ENCODE measurements at regions not wholly inside any gene's neighbourhood (a gene's known extent, or its start where the extent isn't known, plus 50 kb on each side); places are given as distances from the start of the nearest gene placed in this dataset.

DNA sequence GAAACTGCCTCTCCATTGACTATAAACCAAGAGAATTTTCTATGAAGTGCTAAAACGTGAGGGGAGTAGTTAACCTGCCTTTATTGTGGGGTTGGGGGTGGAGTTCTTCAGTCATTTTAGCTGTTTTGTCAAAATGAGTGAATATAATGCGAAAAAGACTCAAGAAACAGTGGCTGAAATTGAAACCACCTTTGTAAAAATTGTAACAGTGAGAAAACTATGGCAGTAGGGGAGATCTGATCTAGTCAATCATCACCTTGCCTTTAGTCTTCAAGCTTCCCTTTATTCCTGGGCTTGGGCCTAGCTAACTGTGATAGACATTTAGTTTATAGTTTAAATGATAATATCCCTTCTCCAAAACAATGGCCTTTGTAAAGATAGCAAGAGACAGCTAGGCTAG, 1927.3 kb downstream of the STIM2 start:
- Histone ChIP-seq H3K27me3 (ENCODE audit: control insufficient read depth, insufficient read depth, low read length) (no peaks in the 10 kb centered on the region), H3K27ac (ENCODE audit: low read length) (no peak overlapping the region), H3K4me1 (ENCODE audit: control insufficient read depth, insufficient read depth, low read length) (no peaks in the 10 kb centered on the region), H3K36me3 (ENCODE audit: control insufficient read depth, insufficient read depth, low read length) (no peaks in the 10 kb centered on the region), H3K4me3 (ENCODE audit: low read depth in 2 of 2, low read length in 2 of 2) (no peak overlapping the region), H3K9me3 (ENCODE audit: control insufficient read depth, insufficient read depth, low read depth, low read length) (no peaks in the 10 kb centered on the region)
- no peak for ATAC-seq
- no TSS peak for BruUV-seq (replicated peaks)
- POLR2A ChIA-PET: no interaction called here
- TF ChIP-seq POLR2AphosphoS5 (IDR thresholded peaks at IDR 0.05; ENCODE audit: low read depth, low read length) (no peak), CTCF (IDR thresholded peaks at IDR 0.05) (no peak), TCF7L2 (IDR thresholded peaks at IDR 0.05; ENCODE audit: low read depth, low read length) (no peak)
- TF ChIP-seq, protein P1, sequence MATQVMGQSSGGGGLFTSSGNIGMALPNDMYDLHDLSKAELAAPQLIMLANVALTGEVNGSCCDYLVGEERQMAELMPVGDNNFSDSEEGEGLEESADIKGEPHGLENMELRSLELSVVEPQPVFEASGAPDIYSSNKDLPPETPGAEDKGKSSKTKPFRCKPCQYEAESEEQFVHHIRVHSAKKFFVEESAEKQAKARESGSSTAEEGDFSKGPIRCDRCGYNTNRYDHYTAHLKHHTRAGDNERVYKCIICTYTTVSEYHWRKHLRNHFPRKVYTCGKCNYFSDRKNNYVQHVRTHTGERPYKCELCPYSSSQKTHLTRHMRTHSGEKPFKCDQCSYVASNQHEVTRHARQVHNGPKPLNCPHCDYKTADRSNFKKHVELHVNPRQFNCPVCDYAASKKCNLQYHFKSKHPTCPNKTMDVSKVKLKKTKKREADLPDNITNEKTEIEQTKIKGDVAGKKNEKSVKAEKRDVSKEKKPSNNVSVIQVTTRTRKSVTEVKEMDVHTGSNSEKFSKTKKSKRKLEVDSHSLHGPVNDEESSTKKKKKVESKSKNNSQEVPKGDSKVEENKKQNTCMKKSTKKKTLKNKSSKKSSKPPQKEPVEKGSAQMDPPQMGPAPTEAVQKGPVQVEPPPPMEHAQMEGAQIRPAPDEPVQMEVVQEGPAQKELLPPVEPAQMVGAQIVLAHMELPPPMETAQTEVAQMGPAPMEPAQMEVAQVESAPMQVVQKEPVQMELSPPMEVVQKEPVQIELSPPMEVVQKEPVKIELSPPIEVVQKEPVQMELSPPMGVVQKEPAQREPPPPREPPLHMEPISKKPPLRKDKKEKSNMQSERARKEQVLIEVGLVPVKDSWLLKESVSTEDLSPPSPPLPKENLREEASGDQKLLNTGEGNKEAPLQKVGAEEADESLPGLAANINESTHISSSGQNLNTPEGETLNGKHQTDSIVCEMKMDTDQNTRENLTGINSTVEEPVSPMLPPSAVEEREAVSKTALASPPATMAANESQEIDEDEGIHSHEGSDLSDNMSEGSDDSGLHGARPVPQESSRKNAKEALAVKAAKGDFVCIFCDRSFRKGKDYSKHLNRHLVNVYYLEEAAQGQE (IDR thresholded peaks at IDR 0.05; ENCODE audit: insufficient read depth in 1 of 2, low read depth in 2 of 2, low read length in 1 of 2): no peak
- intact Hi-C loops (cut with micrococcal nuclease; ENCODE audit: unreplicated experiment) (no loop called here), in situ Hi-C loops (cut with HindIII; ENCODE audit: low pct_unique_long_range_greater_than_20kb, low sequenced_read_pairs) (no loop called here)
- no peak for DNase-seq (ENCODE audit: low read depth, low spot score)
- CTCF ChIA-PET: no interaction called here

DNA sequence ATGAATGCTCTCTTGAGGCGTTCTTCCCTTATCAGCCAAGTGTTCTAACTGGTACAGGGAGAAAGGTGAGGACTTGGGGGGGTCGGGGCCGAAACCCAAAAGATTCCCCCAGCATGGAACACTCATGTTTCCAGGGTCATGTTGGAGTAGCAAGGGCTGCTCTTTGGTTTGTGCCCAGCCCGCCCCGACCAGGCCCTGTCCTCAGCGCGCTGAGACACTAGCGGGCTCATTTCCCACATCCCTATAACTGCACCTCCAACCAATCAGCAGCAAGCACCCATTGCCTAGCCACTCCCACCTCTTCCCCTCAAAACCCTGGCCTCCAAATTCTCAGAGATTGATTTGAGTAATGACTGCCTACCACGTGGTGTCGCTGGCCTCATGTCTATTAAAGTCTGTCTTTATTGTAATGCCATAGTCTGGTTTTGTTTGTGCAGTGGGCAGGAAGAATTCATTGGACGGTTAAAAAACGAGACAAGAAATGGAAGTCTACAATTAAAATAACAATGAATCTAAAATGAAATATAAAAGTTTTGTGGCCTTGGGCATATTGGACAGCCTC, 1928.4 kb downstream of the STIM2 start:
- ATAC-seq: no peak
- Histone ChIP-seq H3K4me1 (ENCODE audit: control insufficient read depth, insufficient read depth, low read length) (no peaks in the 10 kb centered on the region), H3K27ac (ENCODE audit: low read length) (no peak overlapping the region), H3K4me3 (ENCODE audit: low read depth in 2 of 2, low read length in 2 of 2) (no peak overlapping the region), H3K27me3 (ENCODE audit: control insufficient read depth, insufficient read depth, low read length) (no peaks in the 10 kb centered on the region), H3K9me3 (ENCODE audit: control insufficient read depth, insufficient read depth, low read depth, low read length) (no peaks in the 10 kb centered on the region), H3K36me3 (ENCODE audit: control insufficient read depth, insufficient read depth, low read length) (no peaks in the 10 kb centered on the region)
- TF ChIP-seq CTCF (IDR thresholded peaks at IDR 0.05): peak; percentile 11; the same call in 1 of the 2 replicates
- TF ChIP-seq, protein P1 (IDR thresholded peaks at IDR 0.05; ENCODE audit: insufficient read depth in 1 of 2, low read depth in 2 of 2, low read length in 1 of 2): no peak
- ChIA-PET POLR2A (no interaction called here), CTCF (no interaction called here)
- BruUV-seq (replicated peaks): no TSS peak
- no peak for DNase-seq (ENCODE audit: low read depth, low spot score)
- in situ Hi-C loops (cut with HindIII; ENCODE audit: low pct_unique_long_range_greater_than_20kb, low sequenced_read_pairs): no loop called here
- intact Hi-C loops (cut with micrococcal nuclease; ENCODE audit: unreplicated experiment): no loop called here

Data from Panc1 (cell line).